OCI-LY7 (cell line): ENCODE measurements at regions not wholly inside any gene's neighbourhood (a gene's known extent, or its start where the extent isn't known, plus 50 kb on each side); places are given as distances from the start of the nearest gene placed in this dataset.

Experiments used
- BruUV-seq: library from RNA; stranded (reverse); fragments of 400-500 nt; replicated peaks from 2 replicates; lab custom pipeline; 2021; lab: Mats Ljungman, UMichigan
- CTCF ChIA-PET: fragments of 300-600 bp; sonication (Branson Sonifier 250); formaldehyde crosslinking; loops from one replicate; lab custom pipeline; 2022; ENCODE audit warnings: antibody characterized with exemption; ENCODE audit not compliant: unreplicated experiment; lab: Charles Lee
- POLR2A ChIA-PET: fragments of 300-600 bp; sonication (Branson Sonifier 250); formaldehyde crosslinking; loops from one replicate; lab custom pipeline; 2022; ENCODE audit warnings: antibody characterized with exemption; lab: Charles Lee
- DNase-seq: peaks from one replicate; pipeline ENCODE4 v3.0.0-alpha.2; 2015; ENCODE audit warnings: low spot score
- H2AFZ ChIP-seq: fragments of 200-600 bp; sonication (generic), shearing (Covaris generic); 2 replicates; pipeline ENCODE4 v1.6.1; 2014; ENCODE audit warnings: mild to moderate bottlenecking, antibody characterized with exemption, low read length, moderate library complexity
- H3K27ac ChIP-seq: fragments of 200-600 bp; sonication (generic); 2 replicates; pipeline ENCODE4 v1.5.1; 2014; ENCODE audit warnings: mixed run types, low read depth, mild to moderate bottlenecking, moderate library complexity, low read length, inconsistent platforms; ENCODE audit not compliant: poor library complexity, severe bottlenecking
- H3K36me3 ChIP-seq: fragments of 200-600 bp; sonication (generic); 2 replicates; pipeline ENCODE4 v1.6.1; 2014; ENCODE audit warnings: mild to moderate bottlenecking, antibody characterized with exemption, low read length, moderate library complexity, mixed read lengths; ENCODE audit not compliant: insufficient read depth
- H3K4me1 ChIP-seq: fragments of 200-600 bp; sonication (generic); 2 replicates; pipeline ENCODE4 v1.5.1; 2014; ENCODE audit warnings: mild to moderate bottlenecking, low read length; ENCODE audit not compliant: insufficient read depth, poor library complexity, severe bottlenecking
- H3K4me2 ChIP-seq: fragments of 200-600 bp; sonication (generic); 2 replicates; pipeline ENCODE4 v1.6.1; 2014; ENCODE audit warnings: mild to moderate bottlenecking, low read length
- H3K4me3 ChIP-seq: fragments of 200-600 bp; sonication (generic); 2 replicates; pipeline ENCODE4 v1.5.1; 2014; ENCODE audit warnings: mild to moderate bottlenecking, low read depth, low read length; ENCODE audit not compliant: poor library complexity, severe bottlenecking
- H3K79me2 ChIP-seq: fragments of 200-600 bp; sonication (generic); 2 replicates; pipeline ENCODE4 v1.6.1; 2016; ENCODE audit warnings: low read depth, mild to moderate bottlenecking, low read length, moderate library complexity, mixed read lengths; ENCODE audit not compliant: insufficient read depth
- H3K9me2 ChIP-seq: fragments of 200-600 bp; sonication (generic); 2 replicates; pipeline ENCODE4 v1.6.1; 2016; ENCODE audit warnings: mild to moderate bottlenecking, low read length, mixed read lengths; ENCODE audit not compliant: insufficient read depth
- H3K9me3 ChIP-seq: fragments of 200-600 bp; sonication (generic); 2 replicates; pipeline ENCODE4 v1.6.1; 2014; ENCODE audit warnings: mild to moderate bottlenecking, mixed run types, low read length, mixed read lengths
- H4K20me1 ChIP-seq: fragments of 200-600 bp; sonication (generic); 2 replicates; pipeline ENCODE4 v1.6.1; 2014; ENCODE audit warnings: mild to moderate bottlenecking, antibody characterized with exemption, low read length, moderate library complexity, mixed read lengths; ENCODE audit not compliant: insufficient read depth
- EZH2phosphoT487 ChIP-seq: fragments of 200-600 bp; sonication (generic); IDR thresholded peaks from 2 replicates; pipeline ENCODE4 v1.6.1; 2018; ENCODE audit warnings: low read depth, borderline replicate concordance, mild to moderate bottlenecking, mixed run types, antibody characterized with exemption, low read length, moderate library complexity, mixed read lengths
- intact Hi-C: fragments of 100-400 bp; cut with micrococcal nuclease; formaldehyde crosslinking; loops from one replicate; pipeline ENCODE4 v1.10.0; 2022; ENCODE audit not compliant: unreplicated experiment
- TF ChIP-seq, protein P1 (sequence below): fragments of 200-600 bp; sonication (generic); conservative IDR thresholded peaks from 2 replicates; pipeline ENCODE4 v1.5.1; 2014; ENCODE audit warnings: mild to moderate bottlenecking, antibody characterized with exemption, low read length, moderate library complexity, mixed read lengths

DNA sequence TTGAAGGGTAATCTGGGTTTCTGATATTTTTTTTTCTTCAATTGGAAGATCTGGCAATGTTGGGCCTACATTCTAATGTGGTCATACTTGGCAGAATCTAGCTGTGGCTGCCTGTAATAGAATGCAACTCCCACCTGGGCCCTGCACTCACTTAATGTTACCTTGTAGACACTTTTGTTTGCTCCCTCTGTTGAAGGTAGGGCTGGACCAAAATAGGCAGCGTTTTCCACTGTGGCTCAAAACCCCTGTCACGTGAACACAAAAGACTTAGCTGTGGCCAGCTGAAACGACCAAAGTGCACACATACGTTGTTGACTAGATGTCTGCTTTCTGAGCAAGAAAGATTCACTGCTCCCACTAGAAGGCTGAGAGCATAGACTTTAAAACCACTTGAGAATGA, 117.6 kb upstream of the HMHB1 start:
- ChIA-PET CTCF (no interaction called here), POLR2A (interaction anchor here (0.7 to 1.4 kb wide), 5 partner anchors 18 to 215 kb away, joined by 3 to 7 read pairs (median 3); no protein-coding TSS in a partner anchor)
- Histone ChIP-seq H3K27ac (no peak overlapping the region), H3K9me2 (no peaks in the 10 kb centered on the region), H3K4me1 (peaks cover 4% of the 10 kb centered on the region), H3K4me3 (no peak overlapping the region), H3K4me2 (no peak overlapping the region), H3K9me3 (peaks cover 5% of the 10 kb centered on the region; the same call in 1 of the 2 replicates), H4K20me1 (no peaks in the 10 kb centered on the region), H2AFZ (peak overlapping the region; percentile 73; the same call in 1 of the 2 replicates), H3K36me3 (no peaks in the 10 kb centered on the region), H3K79me2 (no peaks in the 10 kb centered on the region)
- BruUV-seq: no TSS peak
- no peak for DNase-seq
- TF ChIP-seq, protein P1, sequence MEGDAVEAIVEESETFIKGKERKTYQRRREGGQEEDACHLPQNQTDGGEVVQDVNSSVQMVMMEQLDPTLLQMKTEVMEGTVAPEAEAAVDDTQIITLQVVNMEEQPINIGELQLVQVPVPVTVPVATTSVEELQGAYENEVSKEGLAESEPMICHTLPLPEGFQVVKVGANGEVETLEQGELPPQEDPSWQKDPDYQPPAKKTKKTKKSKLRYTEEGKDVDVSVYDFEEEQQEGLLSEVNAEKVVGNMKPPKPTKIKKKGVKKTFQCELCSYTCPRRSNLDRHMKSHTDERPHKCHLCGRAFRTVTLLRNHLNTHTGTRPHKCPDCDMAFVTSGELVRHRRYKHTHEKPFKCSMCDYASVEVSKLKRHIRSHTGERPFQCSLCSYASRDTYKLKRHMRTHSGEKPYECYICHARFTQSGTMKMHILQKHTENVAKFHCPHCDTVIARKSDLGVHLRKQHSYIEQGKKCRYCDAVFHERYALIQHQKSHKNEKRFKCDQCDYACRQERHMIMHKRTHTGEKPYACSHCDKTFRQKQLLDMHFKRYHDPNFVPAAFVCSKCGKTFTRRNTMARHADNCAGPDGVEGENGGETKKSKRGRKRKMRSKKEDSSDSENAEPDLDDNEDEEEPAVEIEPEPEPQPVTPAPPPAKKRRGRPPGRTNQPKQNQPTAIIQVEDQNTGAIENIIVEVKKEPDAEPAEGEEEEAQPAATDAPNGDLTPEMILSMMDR: no peak
- intact Hi-C loops: no loop called here

DNA sequence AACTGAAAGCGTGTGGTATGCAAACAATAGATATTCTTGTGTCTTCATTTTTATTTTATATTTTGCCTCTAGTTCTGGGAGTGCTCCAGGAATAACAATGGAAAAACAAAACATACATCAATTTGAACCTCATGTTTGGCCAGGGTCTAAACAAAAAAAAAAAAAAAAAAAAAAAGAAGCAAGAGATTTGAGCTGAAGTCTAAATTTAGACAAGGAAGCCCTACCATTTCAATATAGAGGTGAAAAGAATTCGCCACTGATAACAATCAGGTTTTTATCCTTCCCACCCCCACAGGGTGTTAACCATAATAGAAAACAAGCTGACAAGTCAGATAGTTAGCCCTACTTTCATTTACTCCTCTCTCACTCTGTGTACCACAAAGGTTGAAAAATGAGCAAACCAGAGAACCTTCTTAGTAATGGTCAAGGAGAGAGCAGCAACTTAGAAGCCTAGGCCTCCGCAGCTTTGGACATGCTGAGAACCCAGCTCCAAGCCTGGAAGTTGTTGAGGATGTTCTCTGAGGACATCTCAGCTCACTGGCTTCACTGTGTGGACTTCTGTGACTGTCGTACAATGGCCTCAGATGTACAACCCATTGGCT, 118.2 kb upstream of the HMHB1 start:
- no peak overlapping the region for H3K4me3 ChIP-seq
- intact Hi-C loops: no loop called here
- peak overlapping the region; percentile 73; the same call in 1 of the 2 replicates for H2AFZ ChIP-seq
- no peak for DNase-seq
- TF ChIP-seq EZH2phosphoT487: no peak
- TF ChIP-seq, protein P1: no peak
- no peaks in the 10 kb centered on the region for H3K79me2 ChIP-seq
- H3K9me2 ChIP-seq: no peaks in the 10 kb centered on the region
- no peak overlapping the region for H3K4me2 ChIP-seq
- peaks cover 5% of the 10 kb centered on the region; the same call in 1 of the 2 replicates for H3K9me3 ChIP-seq
- no peaks in the 10 kb centered on the region for H3K36me3 ChIP-seq
- ChIA-PET POLR2A (interaction anchor here (0.6 to 1.4 kb wide), 11 partner anchors 9 to 651 kb away, joined by 3 to 7 read pairs (median 4); no protein-coding TSS in a partner anchor), CTCF (interaction anchor here (0.6 kb wide), 1 partner anchor 11 kb away, joined by 3 read pairs; no protein-coding TSS in a partner anchor)
- peaks cover 4% of the 10 kb centered on the region for H3K4me1 ChIP-seq
- no TSS peak for BruUV-seq
- H4K20me1 ChIP-seq: no peaks in the 10 kb centered on the region
- no peak overlapping the region for H3K27ac ChIP-seq

DNA sequence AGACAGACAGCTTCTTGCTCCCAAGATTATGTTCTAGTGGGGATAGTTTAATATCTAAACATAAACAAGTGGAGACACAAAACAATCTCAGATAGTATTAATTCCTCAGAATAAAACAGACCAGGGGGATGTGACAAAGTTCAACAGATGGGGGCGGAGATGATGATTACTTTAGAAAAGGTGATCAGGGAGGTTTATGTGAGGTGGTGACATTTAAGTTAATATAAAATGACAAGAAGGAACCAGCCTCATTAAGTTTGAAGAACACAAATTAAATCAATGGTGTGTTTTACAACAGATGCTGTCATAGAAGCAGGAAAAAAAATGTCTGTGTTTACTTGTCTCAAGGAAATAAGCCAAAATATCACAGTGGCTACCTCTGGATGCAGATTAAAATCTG, 119.6 kb upstream of the HMHB1 start:
- H3K9me3 ChIP-seq: peaks cover 5% of the 10 kb centered on the region; the same call in 1 of the 2 replicates
- BruUV-seq: no TSS peak
- H3K79me2 ChIP-seq: no peaks in the 10 kb centered on the region
- no peak overlapping the region for H3K4me3 ChIP-seq
- TF ChIP-seq EZH2phosphoT487: no peak
- TF ChIP-seq, protein P1: no peak
- intact Hi-C loops: no loop called here
- ChIA-PET POLR2A (interaction anchor here (0.9 to 1.2 kb wide), 2 partner anchors 10 to 110 kb away, joined by 3 read pairs; no protein-coding TSS in a partner anchor), CTCF (no interaction called here)
- peaks cover 4% of the 10 kb centered on the region for H3K4me1 ChIP-seq
- no peak overlapping the region for H3K27ac ChIP-seq
- no peaks in the 10 kb centered on the region for H3K36me3 ChIP-seq
- H3K9me2 ChIP-seq: no peaks in the 10 kb centered on the region
- no peak overlapping the region for H2AFZ ChIP-seq
- no peak overlapping the region for H3K4me2 ChIP-seq
- H4K20me1 ChIP-seq: no peaks in the 10 kb centered on the region
- DNase-seq: no peak
